HCT116 (cell line): ENCODE measurements at regions not wholly inside any gene's neighbourhood (a gene's known extent, or its start where the extent isn't known, plus 50 kb on each side); places are given as distances from the start of the nearest gene placed in this dataset.

Experiments used
- ATAC-seq: fragments of 200-7000 bp; cut with Tn5 transposase; 2 replicates; pipeline ENCODE4 v1.9.1; 2020; ENCODE audit warnings: mild to moderate bottlenecking, moderate library complexity
- BruUV-seq: library from RNA; stranded (reverse); fragments of 400-500 nt; replicated peaks from 2 replicates; lab custom pipeline; 2021; lab: Mats Ljungman, UMichigan
- CTCF ChIA-PET: fragments of 300-600 bp; sonication (Branson Sonifier 250); formaldehyde crosslinking; loops from one replicate; lab custom pipeline; 2021; ENCODE audit warnings: antibody characterized with exemption; lab: Charles Lee
- POLR2A ChIA-PET: fragments of 300-600, 350-600 bp; sonication (Branson Sonifier 250); formaldehyde crosslinking; loops from one replicate; lab custom pipeline; 2021; ENCODE audit warnings: antibody characterized with exemption; lab: Charles Lee
- RAD21 ChIA-PET, 2 experiments: fragments of 300-600 bp; sonication (Branson Sonifier 250); formaldehyde crosslinking; loops; one replicate each; lab custom pipeline; 2023; ENCODE audit warnings: low total read pairs in 2 of 2; ENCODE audit not compliant: uncharacterized antibody in 2 of 2, unreplicated experiment in 2 of 2, low non-redundant PET in 1 of 2; lab: Charles Lee
- DNase-seq: peaks from one replicate; pipeline ENCODE4 v3.0.0-alpha.2; 2010; ENCODE audit warnings: low read depth, low spot score
- H2AFZ ChIP-seq: fragments of 200-600 bp; shearing (Covaris generic), sonication (generic); 2 replicates; pipeline ENCODE4 v1.6.1; 2017; ENCODE audit warnings: low read depth, mixed run types, mixed read lengths, antibody characterized with exemption, low read length; ENCODE audit not compliant: poor library complexity, severe bottlenecking
- H3K27ac ChIP-seq: 2 replicates; pipeline ENCODE4 v1.5.1; 2012; ENCODE audit warnings: low read depth, low read length
- H3K27me3 ChIP-seq: fragments of 200-600 bp; sonication (generic); 2 replicates; pipeline ENCODE4 v1.6.1; 2016; ENCODE audit warnings: mixed run types, low read length, mixed read lengths; ENCODE audit not compliant: insufficient read depth
- H3K36me3 ChIP-seq, 2 experiments: fragments of 200-500 bp in 1 of 2; fragments of 200-600 bp in 1 of 2; sonication (Bioruptor generic) in 1 of 2; sonication (generic) in 1 of 2; 2 replicates each; pipeline versions ENCODE4 v1.5.1 to v1.6.1; 2014 to 2016; ENCODE audit warnings: low read length in 2 of 2, inconsistent platforms in 1 of 2, mixed read lengths in 1 of 2, mixed run types in 1 of 2; ENCODE audit not compliant: insufficient read depth in 2 of 2, control insufficient read depth in 1 of 2
- H3K4me1 ChIP-seq, 2 experiments: fragments of 200-600 bp in 1 of 2; sonication (generic) in 1 of 2; 2 replicates each; pipeline versions ENCODE4 v1.5.1 to v1.6.1; 2012 to 2017; ENCODE audit warnings: low read length in 2 of 2, inconsistent platforms in 1 of 2, mild to moderate bottlenecking in 1 of 2, mixed read lengths in 1 of 2, mixed run types in 1 of 2, moderate library complexity in 1 of 2; ENCODE audit not compliant: insufficient read depth in 2 of 2, control insufficient read depth in 1 of 2
- H3K4me2 ChIP-seq: fragments of 200-600 bp; sonication (generic); 2 replicates; pipeline ENCODE4 v1.6.1; 2017; ENCODE audit warnings: mixed run types, low read length, mixed read lengths
- H3K4me3 ChIP-seq, 2 experiments: fragments of 200-600 bp in 1 of 2; sonication (generic) in 1 of 2; replicated peaks in 1 of 2; 2 replicates each; pipeline ENCODE4 v1.5.1; 2011 to 2016; ENCODE audit warnings: low read length in 2 of 2, control low read depth in 1 of 2, low read depth in 1 of 2, mild to moderate bottlenecking in 1 of 2, mixed read lengths in 1 of 2, mixed run types in 1 of 2
- H3K79me2 ChIP-seq: fragments of 200-600 bp; sonication (generic); 2 replicates; pipeline ENCODE4 v1.6.1; 2017; ENCODE audit warnings: mild to moderate bottlenecking, mixed run types, low read length, moderate library complexity, mixed read lengths; ENCODE audit not compliant: insufficient read depth
- H3K9ac ChIP-seq: fragments of 200-600 bp; sonication (generic); 2 replicates; pipeline ENCODE4 v1.6.1; 2016; ENCODE audit warnings: low read length, mixed read lengths
- H3K9me2 ChIP-seq: fragments of 200-600 bp; sonication (generic), shearing (Covaris generic); 2 replicates; pipeline ENCODE4 v1.6.1; 2017; ENCODE audit warnings: mixed run types, mild to moderate bottlenecking, moderate library complexity; ENCODE audit not compliant: insufficient read depth
- H3K9me3 ChIP-seq, 2 experiments: fragments of 200-500 bp in 1 of 2; fragments of 200-600 bp in 1 of 2; sonication (Bioruptor generic) in 1 of 2; sonication (generic) in 1 of 2; 2 replicates each; pipeline ENCODE4 v1.6.1; 2014 to 2017; ENCODE audit warnings: low read length in 2 of 2, mixed read lengths in 2 of 2, inconsistent platforms in 1 of 2, low read depth in 1 of 2, mild to moderate bottlenecking in 1 of 2, mixed run types in 1 of 2, moderate library complexity in 1 of 2; ENCODE audit not compliant: control insufficient read depth in 1 of 2, insufficient read depth in 1 of 2
- H4K20me1 ChIP-seq: fragments of 200-600 bp; sonication (generic), shearing (Covaris generic); 2 replicates; pipeline ENCODE4 v1.6.1; 2017; ENCODE audit warnings: mixed run types, mild to moderate bottlenecking, moderate library complexity; ENCODE audit not compliant: insufficient read depth
- CBX3 ChIP-seq: IDR thresholded peaks from 2 replicates; pipeline ENCODE4 v1.6.1; 2012; ENCODE audit warnings: low read depth
- EGR1 ChIP-seq: IDR thresholded peaks from 2 replicates; pipeline ENCODE4 v1.6.1; 2012; ENCODE audit warnings: low read depth
- EZH2 ChIP-seq: fragments of 200-600 bp; sonication (generic); IDR thresholded peaks from 2 replicates; pipeline ENCODE4 v1.6.1; 2017; ENCODE audit warnings: antibody characterized with exemption, mixed run types
- FOSL1 ChIP-seq: IDR thresholded peaks from 2 replicates; pipeline ENCODE4 v1.6.1; 2012; ENCODE audit warnings: low read depth
- JUND ChIP-seq: IDR thresholded peaks from 2 replicates; pipeline ENCODE4 v1.6.1; 2012
- POLR2A ChIP-seq: IDR thresholded peaks from 2 replicates; pipeline ENCODE4 v1.7.0; 2011; ENCODE audit warnings: borderline replicate concordance; ENCODE audit not compliant: insufficient read depth, insufficient read length; ENCODE audit errors: extremely low read depth
- RAD21 ChIP-seq: IDR thresholded peaks from 2 replicates; pipeline ENCODE4 v1.6.1; 2012; ENCODE audit warnings: low read depth, mild to moderate bottlenecking
- REST ChIP-seq: IDR thresholded peaks from 2 replicates; pipeline ENCODE4 v1.6.1; 2012; ENCODE audit warnings: low read depth
- SP1 ChIP-seq: IDR thresholded peaks from 2 replicates; pipeline ENCODE4 v1.6.1; 2012; ENCODE audit warnings: low read depth
- SRF ChIP-seq: IDR thresholded peaks from 2 replicates; pipeline ENCODE4 v1.6.1; 2012; ENCODE audit warnings: low read depth
- YY1 ChIP-seq: IDR thresholded peaks from 2 replicates; pipeline ENCODE4 v1.6.1; 2011; ENCODE audit warnings: low read length, low read depth, moderate library complexity, mild to moderate bottlenecking; ENCODE audit not compliant: insufficient replicate concordance; ENCODE audit errors: extremely low read depth
- intact Hi-C: fragments of 100-400 bp; cut with micrococcal nuclease; formaldehyde crosslinking; loops from 2 replicates; pipeline ENCODE4 v1.10.0; 2022
- TF ChIP-seq, protein P1 (sequence below): IDR thresholded peaks from 2 replicates; pipeline ENCODE4 v1.6.1; 2012
- TF ChIP-seq, protein P2 (sequence below): IDR thresholded peaks from 2 replicates; pipeline ENCODE4 v1.6.1; 2012

DNA sequence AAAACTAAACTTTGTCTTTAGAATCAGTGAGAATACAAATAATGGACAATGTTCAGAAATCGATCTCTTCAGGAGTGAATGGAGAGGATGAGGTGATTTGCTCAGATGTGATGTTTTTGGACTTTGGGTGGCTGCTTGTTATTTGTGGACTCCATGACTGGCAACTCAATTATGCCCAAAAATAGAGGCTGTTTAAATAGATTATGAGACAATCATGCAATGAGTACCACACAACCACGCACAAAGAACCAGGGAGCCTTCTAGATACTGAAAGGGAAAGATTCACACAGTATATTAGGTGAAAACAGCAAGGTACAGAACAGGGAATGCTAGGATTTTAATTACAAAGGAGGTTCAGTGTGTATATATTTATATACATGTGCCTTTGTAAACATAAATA is 141.3 kb upstream of the ANK3 start:
- POLR2A ChIA-PET = no interaction called here
- Histone ChIP-seq H3K4me2 (no peak overlapping the region), H3K4me3 (no peak overlapping the region), H4K20me1 (no peaks in the 10 kb centered on the region), H3K9ac (no peak overlapping the region), H3K36me3 (no peaks in the 10 kb centered on the region), H3K4me1 (peaks cover 0 to under 1% of the 10 kb centered on the region in 2 experiments; a peak in 2 of 4 replicates), H3K27ac (no peak overlapping the region), H3K9me3 (no peaks in the 10 kb centered on the region), H3K9me2 (no peaks in the 10 kb centered on the region), H2AFZ (no peak overlapping the region), H3K27me3 (no peaks in the 10 kb centered on the region), H3K79me2 (no peaks in the 10 kb centered on the region)
- CTCF ChIA-PET = no interaction called here
- RAD21 ChIA-PET = no interaction called here
- no peak for DNase-seq
- no peak for ATAC-seq
- BruUV-seq = no TSS peak
- TF ChIP-seq JUND (no peak), SRF (no peak), POLR2A (no peak), RAD21 (no peak), CBX3 (no peak), EGR1 (no peak), FOSL1 (no peak), EZH2 (no peak), REST (no peak), SP1 (no peak), YY1 (no peak)
- TF ChIP-seq, protein P1, sequence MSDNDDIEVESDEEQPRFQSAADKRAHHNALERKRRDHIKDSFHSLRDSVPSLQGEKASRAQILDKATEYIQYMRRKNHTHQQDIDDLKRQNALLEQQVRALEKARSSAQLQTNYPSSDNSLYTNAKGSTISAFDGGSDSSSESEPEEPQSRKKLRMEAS = no peak
- TF ChIP-seq, protein P2, sequence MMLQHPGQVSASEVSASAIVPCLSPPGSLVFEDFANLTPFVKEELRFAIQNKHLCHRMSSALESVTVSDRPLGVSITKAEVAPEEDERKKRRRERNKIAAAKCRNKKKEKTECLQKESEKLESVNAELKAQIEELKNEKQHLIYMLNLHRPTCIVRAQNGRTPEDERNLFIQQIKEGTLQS = no peak
- intact Hi-C loops = no loop called here
